Upper lobe of right lung (tissue), 1 donor: ENCODE measurements at regions not wholly inside any gene's neighbourhood (a gene's known extent, or its start where the extent isn't known, plus 50 kb on each side); places are given as distances from the start of the nearest gene placed in this dataset.

Experiments
- ATAC-seq: fragments of 200-7000 bp; cut with Tn5 transposase; one replicate; pipeline ENCODE4 v1.9.1; 2020; ENCODE audit warnings: mild to moderate bottlenecking, moderate library complexity
- DNase-seq: peaks from one replicate; pipeline ENCODE4 v3.0.0-alpha.2; 2020
- H3K27ac ChIP-seq: fragments of 200-600 bp; one replicate; pipeline ENCODE4 v1.8.0; 2022
- H3K27me3 ChIP-seq: fragments of 200-600 bp; one replicate; pipeline ENCODE4 v1.8.0; 2022; ENCODE audit warnings: mild to moderate bottlenecking
- H3K36me3 ChIP-seq: fragments of 200-600 bp; one replicate; pipeline ENCODE4 v1.8.0; 2022
- H3K4me1 ChIP-seq: fragments of 200-600 bp; one replicate; pipeline ENCODE4 v1.8.0; 2022
- H3K4me3 ChIP-seq: fragments of 200-600 bp; one replicate; pipeline ENCODE4 v1.8.0; 2022; ENCODE audit warnings: mild to moderate bottlenecking
- H3K9me3 ChIP-seq: fragments of 200-600 bp; one replicate; pipeline ENCODE4 v1.8.0; 2022
- intact Hi-C: fragments of 100-400 bp; cut with DNase I; formaldehyde crosslinking; loops from one replicate; pipeline ENCODE4 v1.11.0; 2022
- TF ChIP-seq, protein P1 (sequence below): fragments of 200-600 bp; IDR thresholded peaks from one replicate; pipeline ENCODE4 v1.8.0; 2022; ENCODE audit warnings: antibody characterized with exemption
- donor health status: DM: no; HTN: yes; CAD: no; lungs with severe emphysema.

DNA sequence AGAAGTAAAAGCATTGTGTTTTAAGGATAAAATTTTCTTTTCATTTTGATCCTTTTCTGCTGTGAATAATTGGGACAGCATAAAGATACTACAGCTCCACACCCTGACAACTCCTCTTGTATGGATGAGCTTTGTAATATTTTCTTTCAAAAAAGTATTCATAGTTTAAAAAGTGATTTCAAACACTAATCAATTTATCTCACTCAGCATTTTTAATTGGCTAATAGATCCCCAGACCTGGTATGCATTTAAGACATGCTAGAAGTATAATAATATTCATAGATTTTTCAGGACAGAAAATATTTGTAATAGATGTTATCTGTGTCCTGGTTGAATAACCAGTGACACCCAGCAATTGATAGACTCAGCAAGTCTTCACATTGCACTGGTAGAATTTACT lies 510.7 kb downstream of the RIT2 start:
- no peaks in the 10 kb centered on the region for H3K4me1 ChIP-seq
- H3K27ac ChIP-seq: no peak overlapping the region
- intact Hi-C loops: no loop called here
- no peaks in the 10 kb centered on the region for H3K9me3 ChIP-seq
- TF ChIP-seq, protein P1, sequence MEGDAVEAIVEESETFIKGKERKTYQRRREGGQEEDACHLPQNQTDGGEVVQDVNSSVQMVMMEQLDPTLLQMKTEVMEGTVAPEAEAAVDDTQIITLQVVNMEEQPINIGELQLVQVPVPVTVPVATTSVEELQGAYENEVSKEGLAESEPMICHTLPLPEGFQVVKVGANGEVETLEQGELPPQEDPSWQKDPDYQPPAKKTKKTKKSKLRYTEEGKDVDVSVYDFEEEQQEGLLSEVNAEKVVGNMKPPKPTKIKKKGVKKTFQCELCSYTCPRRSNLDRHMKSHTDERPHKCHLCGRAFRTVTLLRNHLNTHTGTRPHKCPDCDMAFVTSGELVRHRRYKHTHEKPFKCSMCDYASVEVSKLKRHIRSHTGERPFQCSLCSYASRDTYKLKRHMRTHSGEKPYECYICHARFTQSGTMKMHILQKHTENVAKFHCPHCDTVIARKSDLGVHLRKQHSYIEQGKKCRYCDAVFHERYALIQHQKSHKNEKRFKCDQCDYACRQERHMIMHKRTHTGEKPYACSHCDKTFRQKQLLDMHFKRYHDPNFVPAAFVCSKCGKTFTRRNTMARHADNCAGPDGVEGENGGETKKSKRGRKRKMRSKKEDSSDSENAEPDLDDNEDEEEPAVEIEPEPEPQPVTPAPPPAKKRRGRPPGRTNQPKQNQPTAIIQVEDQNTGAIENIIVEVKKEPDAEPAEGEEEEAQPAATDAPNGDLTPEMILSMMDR: no peak
- H3K4me3 ChIP-seq: no peak overlapping the region
- no peak for ATAC-seq
- no peak for DNase-seq
- H3K36me3 ChIP-seq: no peaks in the 10 kb centered on the region
- H3K27me3 ChIP-seq: no peaks in the 10 kb centered on the region

DNA sequence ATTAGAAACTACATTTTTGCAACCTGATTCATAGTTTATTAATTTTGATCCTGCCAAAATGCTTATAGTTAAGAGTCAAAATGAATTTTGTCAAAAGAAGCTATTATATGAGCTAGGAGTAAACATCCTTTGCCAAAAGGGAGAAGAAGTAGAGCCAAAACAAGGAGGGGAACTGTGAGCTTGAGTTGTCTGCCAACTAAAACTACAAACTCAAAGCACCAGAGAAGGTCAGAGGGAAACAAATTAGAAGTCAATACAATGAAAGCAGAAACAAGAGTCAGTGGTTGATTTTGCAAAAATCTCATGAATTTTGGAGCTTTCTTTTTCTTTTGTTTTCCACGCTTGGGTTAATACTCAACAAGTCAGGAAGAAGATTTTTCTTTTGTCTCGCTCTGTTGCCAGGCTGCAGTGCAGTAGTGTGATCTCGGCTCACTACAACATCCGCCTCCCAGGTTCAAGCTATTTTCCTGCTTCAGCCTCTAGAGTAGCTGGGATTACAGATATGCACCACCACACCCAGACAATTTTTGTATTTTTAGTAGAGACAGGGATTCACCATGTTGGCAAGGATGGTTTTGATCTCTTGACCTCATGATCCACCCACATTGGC lies 508.5 kb downstream of the RIT2 start:
- no peak overlapping the region for H3K27ac ChIP-seq
- no peak for DNase-seq
- no peak for ATAC-seq
- no peak overlapping the region for H3K4me3 ChIP-seq
- H3K36me3 ChIP-seq: no peaks in the 10 kb centered on the region
- H3K4me1 ChIP-seq: no peaks in the 10 kb centered on the region
- TF ChIP-seq, protein P1: no peak
- H3K27me3 ChIP-seq: no peaks in the 10 kb centered on the region
- no peaks in the 10 kb centered on the region for H3K9me3 ChIP-seq
- intact Hi-C loops: no loop called here

DNA sequence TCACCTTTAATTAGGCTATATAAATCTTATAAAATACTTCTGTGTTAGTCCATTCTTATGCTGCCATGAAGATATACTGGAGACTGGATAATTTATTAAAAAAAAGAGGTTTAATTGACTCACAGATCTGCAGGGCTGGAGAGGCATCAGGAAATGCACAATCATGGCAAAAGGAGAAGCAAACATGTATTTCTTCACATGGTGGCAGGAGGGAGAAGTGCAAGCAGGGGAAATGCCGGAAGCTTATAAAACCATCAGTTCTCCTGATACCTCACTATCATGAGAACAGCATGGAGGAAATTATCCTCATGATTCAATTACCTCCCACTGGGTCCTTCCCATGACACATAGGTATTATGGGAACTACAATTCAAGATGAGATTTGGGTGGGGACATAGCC lies 504.4 kb downstream of the RIT2 start:
- Histone ChIP-seq H3K9me3 (no peaks in the 10 kb centered on the region), H3K27ac (no peak overlapping the region), H3K4me1 (no peaks in the 10 kb centered on the region), H3K4me3 (no peak overlapping the region), H3K27me3 (no peaks in the 10 kb centered on the region), H3K36me3 (no peaks in the 10 kb centered on the region)
- ATAC-seq: no peak
- no peak for DNase-seq
- intact Hi-C loops: no loop called here
- TF ChIP-seq, protein P1: no peak

DNA sequence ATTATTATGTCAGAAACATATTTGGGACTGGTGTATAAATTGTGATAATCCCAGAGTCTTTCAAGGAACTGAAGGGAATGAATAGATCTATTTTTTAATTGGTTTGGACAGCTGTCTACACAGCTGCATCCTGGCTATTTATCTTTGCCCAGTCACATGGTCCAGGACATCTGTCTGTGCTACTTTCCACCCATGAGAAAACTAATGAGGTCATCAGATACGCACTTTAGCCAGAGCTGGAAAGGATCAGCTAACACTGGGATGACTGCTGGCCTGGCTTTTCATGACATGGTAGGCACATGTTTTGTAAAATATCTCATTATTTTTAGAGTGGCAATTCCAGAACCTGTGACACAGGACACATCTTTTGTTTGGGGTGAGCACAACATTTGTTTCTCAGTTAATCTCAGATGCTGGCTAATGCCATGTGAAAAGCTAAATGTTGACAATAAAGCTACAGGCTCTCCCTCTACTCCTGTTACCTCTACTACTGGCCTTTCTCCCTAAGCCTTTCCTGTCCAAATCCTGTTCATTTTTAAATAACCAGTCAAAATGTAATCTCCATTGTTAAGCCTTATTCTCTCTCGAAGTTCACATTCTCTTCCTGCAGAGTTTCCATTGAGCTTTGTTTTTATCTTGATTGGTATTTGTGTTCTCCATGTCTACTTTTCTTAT lies 500.7 kb downstream of the RIT2 start:
- Histone ChIP-seq H3K4me3 (no peak overlapping the region), H3K27ac (no peak overlapping the region), H3K36me3 (no peaks in the 10 kb centered on the region), H3K27me3 (no peaks in the 10 kb centered on the region), H3K4me1 (no peaks in the 10 kb centered on the region), H3K9me3 (no peaks in the 10 kb centered on the region)
- intact Hi-C loops: no loop called here
- DNase-seq (no peak), ATAC-seq (no peak)
- TF ChIP-seq, protein P1: no peak

DNA sequence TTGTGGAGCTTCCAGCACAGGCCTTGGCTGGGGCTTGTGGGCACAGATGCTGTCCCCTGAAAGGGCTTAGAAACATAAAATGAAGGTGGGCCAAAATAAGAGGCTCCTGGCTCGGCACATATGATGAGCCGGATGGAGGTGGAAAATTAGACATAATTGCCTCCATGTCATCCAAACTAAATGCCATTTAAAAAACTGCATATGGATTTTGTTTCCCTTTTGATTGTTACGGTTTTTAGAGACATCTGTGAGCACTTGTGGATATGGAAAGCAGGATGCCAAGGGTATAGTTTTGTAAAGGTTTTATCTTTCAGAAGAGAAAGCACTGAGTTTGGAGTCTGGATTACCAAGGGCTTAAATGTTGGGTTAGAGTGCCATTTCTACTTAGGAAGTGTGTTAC lies 498.3 kb downstream of the RIT2 start:
- Histone ChIP-seq H3K27ac (no peak overlapping the region), H3K36me3 (no peaks in the 10 kb centered on the region), H3K9me3 (no peaks in the 10 kb centered on the region), H3K27me3 (no peaks in the 10 kb centered on the region), H3K4me1 (no peaks in the 10 kb centered on the region), H3K4me3 (no peak overlapping the region)
- intact Hi-C loops: no loop called here
- TF ChIP-seq, protein P1: no peak
- no peak for DNase-seq
- no peak for ATAC-seq
